H1 (cell line): ENCODE measurements at regions not wholly inside any gene's neighbourhood (a gene's known extent, or its start where the extent isn't known, plus 50 kb on each side); places are given as distances from the start of the nearest gene placed in this dataset.

Experiments
- BCL11A ChIP-seq, 2 experiments: IDR thresholded peaks; one replicate each; pipeline ENCODE4 v1.6.1; 2011; ENCODE audit warnings: low read depth in 2 of 2, low read length in 2 of 2, mild to moderate bottlenecking in 2 of 2
- CTCF ChIP-seq, 3 experiments: IDR thresholded peaks; 1 replicate in 2 of 3; 2 replicates in 1 of 3; pipeline versions ENCODE4 v1.5.1 to v1.6.1; 2011; ENCODE audit warnings: low read length in 3 of 3, mild to moderate bottlenecking in 3 of 3, inconsistent platforms in 2 of 3, low read depth in 1 of 3, moderate library complexity in 1 of 3; ENCODE audit not compliant: insufficient read depth in 1 of 3; ENCODE audit errors: control extremely low read depth in 1 of 3
- EP300 ChIP-seq, 2 experiments: IDR thresholded peaks; 1 replicate in 1 of 2; 2 replicates in 1 of 2; pipeline ENCODE4 v1.6.1; 2011 to 2012; ENCODE audit warnings: low read depth in 2 of 2, low read length in 2 of 2, mild to moderate bottlenecking in 2 of 2, borderline replicate concordance in 1 of 2, inconsistent platforms in 1 of 2, moderate library complexity in 1 of 2
- EZH2 ChIP-seq: fragments of 200-600 bp; sonication (generic); IDR thresholded peaks from 2 replicates; pipeline ENCODE4 v1.7.1; 2012; ENCODE audit warnings: low read depth, mild to moderate bottlenecking, moderate library complexity, low read length, inconsistent platforms; ENCODE audit not compliant: severe bottlenecking
- FOSL1 ChIP-seq: IDR thresholded peaks from 2 replicates; pipeline ENCODE4 v1.6.1; 2011; ENCODE audit warnings: mild to moderate bottlenecking, low read depth, low read length, moderate library complexity; ENCODE audit not compliant: insufficient read depth
- GABPA ChIP-seq: IDR thresholded peaks from 2 replicates; pipeline ENCODE4 v1.6.1; 2011; ENCODE audit warnings: mild to moderate bottlenecking, low read length, moderate library complexity, borderline replicate concordance; ENCODE audit not compliant: insufficient read depth
- MAFK ChIP-seq: IDR thresholded peaks from 2 replicates; pipeline ENCODE4 v1.6.1; 2012; ENCODE audit warnings: low read depth, mild to moderate bottlenecking, improper control_type of control experiment, low read length
- NANOG ChIP-seq: IDR thresholded peaks from 2 replicates; pipeline ENCODE4 v1.6.1; 2011; ENCODE audit warnings: low read length, low read depth, mild to moderate bottlenecking, inconsistent platforms; ENCODE audit not compliant: insufficient read depth, poor library complexity, severe bottlenecking
- NRF1 ChIP-seq: IDR thresholded peaks from 2 replicates; pipeline ENCODE4 v1.6.1; 2011; ENCODE audit warnings: mild to moderate bottlenecking, low read depth, low read length, improper control_type of control experiment
- POLR2A ChIP-seq, 2 experiments: IDR thresholded peaks; 1 replicate in 1 of 2; 2 replicates in 1 of 2; pipeline ENCODE4 v1.6.1; 2011; ENCODE audit warnings: low read depth in 2 of 2, low read length in 2 of 2, mild to moderate bottlenecking in 2 of 2; ENCODE audit errors: control extremely low read depth in 1 of 2
- SIN3A ChIP-seq, 2 experiments: IDR thresholded peaks in 1 of 2; conservative IDR thresholded peaks in 1 of 2; 2 replicates each; pipeline ENCODE4 v1.6.1; 2011 to 2012; ENCODE audit warnings: low read length in 2 of 2, improper control_type of control experiment in 1 of 2, low read depth in 1 of 2, mild to moderate bottlenecking in 1 of 2
- YY1 ChIP-seq: IDR thresholded peaks from 2 replicates; pipeline ENCODE4 v1.6.1; 2011; ENCODE audit warnings: low read depth, mild to moderate bottlenecking, low read length

- TF ChIP-seq BCL11A (IDR thresholded peaks at IDR 0.05; ENCODE audit: low read depth in 2 of 2, low read length in 2 of 2) (no peak), CTCF (IDR thresholded peaks at IDR 0.05; ENCODE audit: control extremely low read depth in 1 of 3, insufficient read depth in 1 of 3, low read depth in 1 of 3, low read length in 3 of 3) (no peak), MAFK (no peak), GABPA (no peak), NRF1 (no peak), FOSL1 (no peak), EP300 (IDR thresholded peaks at IDR 0.05; ENCODE audit: borderline replicate concordance in 1 of 2, low read depth in 2 of 2, low read length in 2 of 2) (no peak), SIN3A (conservative IDR thresholded peaks at IDR 0.05 in 1 of 2, IDR thresholded peaks at IDR 0.05 in 1 of 2; ENCODE audit: low read depth in 1 of 2, low read length in 2 of 2) (no peak), EZH2 (no peak), YY1 (no peak), POLR2A (IDR thresholded peaks at IDR 0.05; ENCODE audit: control extremely low read depth in 1 of 2, low read depth in 2 of 2, low read length in 2 of 2) (no peak), NANOG (no peak)
Observed at GRCh38 chr10:3477683-3478082, 305.1 kb upstream of the PITRM1 start.
